GM12891 (cell line): ENCODE measurements at regions not wholly inside any gene's neighbourhood (a gene's known extent, or its start where the extent isn't known, plus 50 kb on each side); places are given as distances from the start of the nearest gene placed in this dataset.

Experiments used
- POLR2A ChIP-seq: IDR thresholded peaks from 2 replicates; pipeline ENCODE4 v1.6.1; 2011; ENCODE audit warnings: low read depth, low read length, control low read depth
- POLR2AphosphoS5 ChIP-seq: IDR thresholded peaks from 2 replicates; pipeline ENCODE4 v1.6.1; 2011; ENCODE audit warnings: low read depth, low read length, control low read depth

DNA sequence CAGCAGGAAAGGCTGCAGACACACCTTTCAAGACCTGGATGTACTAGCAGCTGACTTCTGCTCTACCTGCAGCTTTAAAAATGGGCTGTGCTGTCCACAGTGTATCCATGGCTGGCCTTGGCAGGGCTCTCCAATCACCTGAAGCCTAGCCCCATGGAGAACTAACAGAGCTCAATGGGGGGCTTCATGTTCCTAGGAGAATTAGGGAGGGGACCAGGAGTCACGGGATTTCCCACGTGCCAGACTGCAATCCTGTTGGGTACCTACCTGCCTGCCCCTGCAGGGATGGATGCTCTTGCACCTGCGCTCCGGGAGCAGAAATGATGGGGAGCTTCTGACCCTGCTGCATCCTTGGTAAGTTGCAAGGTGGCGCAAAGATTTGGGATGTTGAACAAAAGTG, 462.1 kb downstream of the ICE1 start:
- no peak for TF ChIP-seq POLR2A
- TF ChIP-seq POLR2AphosphoS5, result no peak
